ENCODE measurements at regions not wholly inside any gene's neighbourhood (a gene's known extent, or its start where the extent isn't known, plus 50 kb on each side); places are given as distances from the start of the nearest gene placed in this dataset.

DNA sequence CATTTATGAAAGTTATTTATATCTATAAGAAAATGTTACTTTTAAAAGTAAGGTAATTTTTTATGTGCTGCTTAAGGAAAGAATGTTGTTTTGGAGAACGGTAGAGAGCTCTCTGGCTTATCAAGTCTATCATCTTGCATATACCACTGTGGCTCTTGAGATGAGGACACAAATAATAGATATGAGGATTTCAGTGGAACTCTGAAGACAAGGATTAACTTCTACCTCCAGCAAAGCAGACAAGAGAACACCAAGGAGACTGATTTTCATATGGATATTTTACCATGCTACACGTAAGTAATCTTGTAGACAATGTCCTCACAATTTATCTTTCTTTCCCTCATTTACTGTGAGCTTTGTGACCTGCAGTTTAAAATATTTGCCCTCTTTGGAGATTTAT lies 557.5 kb upstream of the NDST4 start:
- no peaks in the 10 kb centered on the region for H3K4me1 Mint-ChIP-seq (ENCODE audit: low read depth)
- H3K27me3 Mint-ChIP-seq (ENCODE audit: insufficient read depth), result no peaks in the 10 kb centered on the region
- no peaks in the 10 kb centered on the region; the same call in 1 of the 2 replicates for H3K36me3 Mint-ChIP-seq (ENCODE audit: low read depth)
- DNase-seq, result no peak
- H3K9me3 Mint-ChIP-seq, result peaks cover 14% of the 10 kb centered on the region
- TF ChIP-seq CTCF (IDR thresholded peaks at IDR 0.05), result no peak
- no peak overlapping the region for H3K27ac Mint-ChIP-seq
- no peak overlapping the region for H3K4me3 Mint-ChIP-seq

DNA sequence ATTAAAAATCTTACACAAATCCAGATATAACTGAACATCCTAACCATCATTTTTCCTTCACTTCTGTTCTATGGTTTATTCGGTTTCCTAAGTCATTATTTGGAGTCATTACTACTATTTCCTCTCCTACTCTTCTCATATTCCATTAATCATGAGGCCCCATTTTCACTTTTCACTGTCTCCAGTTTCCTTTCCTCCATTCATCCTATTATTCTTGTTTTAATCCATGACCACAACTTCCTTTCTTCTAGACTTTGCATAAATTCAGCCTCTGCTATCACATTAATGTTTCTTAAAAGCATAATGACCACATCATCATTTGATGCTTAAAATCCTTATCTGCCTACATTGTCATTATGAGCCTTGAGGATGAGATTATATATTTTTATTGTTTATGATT lies 555.0 kb upstream of the NDST4 start:
- no peaks in the 10 kb centered on the region for H3K27me3 Mint-ChIP-seq (ENCODE audit: insufficient read depth)
- H3K9me3 Mint-ChIP-seq, result peaks cover 9% of the 10 kb centered on the region
- DNase-seq, result no peak

GRCh38 chr4:115664285-115664684 lies 550.9 kb upstream of the NDST4 start:
- H3K27ac Mint-ChIP-seq, result no peak overlapping the region
- no peaks in the 10 kb centered on the region for H3K4me1 Mint-ChIP-seq (ENCODE audit: low read depth)
- no peaks in the 10 kb centered on the region for H3K27me3 Mint-ChIP-seq (ENCODE audit: insufficient read depth)
- H3K36me3 Mint-ChIP-seq (ENCODE audit: low read depth), result no peaks in the 10 kb centered on the region; the same call in 1 of the 2 replicates
- peaks cover 16% of the 10 kb centered on the region for H3K9me3 Mint-ChIP-seq
- no peak overlapping the region for H3K4me3 Mint-ChIP-seq
- no peak for DNase-seq
- TF ChIP-seq CTCF (IDR thresholded peaks at IDR 0.05), result no peak

More for the DNA sequence above, 555.0 kb upstream of the NDST4 start:
- Mint-ChIP-seq H3K4me3 (no peak overlapping the region), H3K4me1 (ENCODE audit: low read depth) (no peaks in the 10 kb centered on the region), H3K36me3 (ENCODE audit: low read depth) (no peaks in the 10 kb centered on the region; the same call in 1 of the 2 replicates), H3K27ac (no peak overlapping the region)
- no peak for TF ChIP-seq CTCF (IDR thresholded peaks at IDR 0.05)

- Mint-ChIP-seq H3K36me3 (ENCODE audit: low read depth) (no peaks in the 10 kb centered on the region), H3K27me3 (ENCODE audit: insufficient read depth) (no peaks in the 10 kb centered on the region), H3K9me3 (peaks cover 24% of the 10 kb centered on the region), H3K4me3 (no peak overlapping the region), H3K4me1 (ENCODE audit: low read depth) (no peaks in the 10 kb centered on the region), H3K27ac (no peak overlapping the region)
- no peak for TF ChIP-seq CTCF (IDR thresholded peaks at IDR 0.05)
- no peak for DNase-seq
Measured at GRCh38 chr4:115660465-115660864, 547.0 kb upstream of the NDST4 start.

DNA sequence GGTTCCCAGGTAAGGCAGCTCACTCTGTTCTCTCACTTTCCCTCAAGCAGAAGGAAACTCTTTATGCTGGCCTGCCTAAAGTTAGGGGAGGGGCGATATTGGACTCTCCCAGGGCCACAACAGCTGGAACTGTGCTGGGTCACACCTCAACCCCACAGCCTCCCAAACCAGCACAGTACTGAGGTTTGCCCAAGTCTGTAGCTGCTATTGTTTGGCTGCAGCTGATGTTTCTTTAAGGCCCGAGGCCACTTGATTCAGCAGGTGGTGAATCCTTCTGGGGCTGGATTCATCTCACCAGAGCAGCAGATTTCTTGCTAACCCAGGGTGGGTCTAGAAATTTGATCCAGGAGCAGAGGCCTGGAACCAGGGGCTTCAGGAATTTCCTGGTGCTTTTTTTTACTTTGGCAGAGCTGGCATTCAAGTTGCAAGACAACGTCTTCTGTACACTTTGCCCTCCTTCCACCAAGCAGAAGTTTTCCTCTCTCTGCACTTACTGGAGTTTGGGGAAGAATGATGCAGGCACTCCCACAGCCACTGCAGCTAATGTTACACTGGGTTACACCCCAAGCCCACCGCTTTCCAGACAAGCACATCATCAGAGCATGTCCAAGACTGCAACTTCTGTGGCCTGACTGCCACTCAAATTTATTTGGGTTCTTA lies 544.7 kb upstream of the NDST4 start:
- no peak for DNase-seq
- H3K9me3 Mint-ChIP-seq, result peaks cover 44% of the 10 kb centered on the region
- H3K4me3 Mint-ChIP-seq, result no peak overlapping the region
- H3K27me3 Mint-ChIP-seq (ENCODE audit: insufficient read depth), result no peaks in the 10 kb centered on the region
- TF ChIP-seq CTCF (IDR thresholded peaks at IDR 0.05), result no peak
- H3K36me3 Mint-ChIP-seq (ENCODE audit: low read depth), result no peaks in the 10 kb centered on the region
- H3K4me1 Mint-ChIP-seq (ENCODE audit: low read depth), result no peaks in the 10 kb centered on the region
- H3K27ac Mint-ChIP-seq, result no peak overlapping the region

All from HFFc6 (cell line).